ENCODE measurements at regions not wholly inside any gene's neighbourhood (a gene's known extent, or its start where the extent isn't known, plus 50 kb on each side); places are given as distances from the start of the nearest gene placed in this dataset.

DNA sequence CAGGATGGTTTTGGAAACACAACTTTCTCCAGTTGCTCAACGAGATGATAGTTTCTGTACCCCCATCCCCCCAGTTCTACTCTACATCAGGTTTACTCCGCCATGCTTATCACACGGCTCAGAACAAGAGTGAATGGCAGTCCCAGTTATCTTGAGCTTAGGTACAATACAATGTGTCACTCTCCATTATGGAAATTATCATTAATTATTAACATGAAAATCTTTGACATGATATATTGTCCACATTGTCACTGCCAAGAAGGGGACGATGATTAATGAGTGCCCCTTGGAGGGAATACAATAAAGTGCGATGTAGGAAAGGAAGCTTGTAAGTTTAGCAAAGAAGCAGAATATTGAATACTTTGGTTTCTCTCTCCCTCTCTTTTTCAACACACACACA, 252.6 kb upstream of the CFAP20DC start:
- TF ChIP-seq POLR2AphosphoS5 (IDR thresholded peaks at IDR 0.05): no peak
- TF ChIP-seq, protein P1, sequence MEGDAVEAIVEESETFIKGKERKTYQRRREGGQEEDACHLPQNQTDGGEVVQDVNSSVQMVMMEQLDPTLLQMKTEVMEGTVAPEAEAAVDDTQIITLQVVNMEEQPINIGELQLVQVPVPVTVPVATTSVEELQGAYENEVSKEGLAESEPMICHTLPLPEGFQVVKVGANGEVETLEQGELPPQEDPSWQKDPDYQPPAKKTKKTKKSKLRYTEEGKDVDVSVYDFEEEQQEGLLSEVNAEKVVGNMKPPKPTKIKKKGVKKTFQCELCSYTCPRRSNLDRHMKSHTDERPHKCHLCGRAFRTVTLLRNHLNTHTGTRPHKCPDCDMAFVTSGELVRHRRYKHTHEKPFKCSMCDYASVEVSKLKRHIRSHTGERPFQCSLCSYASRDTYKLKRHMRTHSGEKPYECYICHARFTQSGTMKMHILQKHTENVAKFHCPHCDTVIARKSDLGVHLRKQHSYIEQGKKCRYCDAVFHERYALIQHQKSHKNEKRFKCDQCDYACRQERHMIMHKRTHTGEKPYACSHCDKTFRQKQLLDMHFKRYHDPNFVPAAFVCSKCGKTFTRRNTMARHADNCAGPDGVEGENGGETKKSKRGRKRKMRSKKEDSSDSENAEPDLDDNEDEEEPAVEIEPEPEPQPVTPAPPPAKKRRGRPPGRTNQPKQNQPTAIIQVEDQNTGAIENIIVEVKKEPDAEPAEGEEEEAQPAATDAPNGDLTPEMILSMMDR (IDR thresholded peaks at IDR 0.05): no peak
- TF ChIP-seq POLR2A (IDR thresholded peaks at IDR 0.05): no peak
- no peak for TF ChIP-seq EP300 (IDR thresholded peaks at IDR 0.05)
- Histone ChIP-seq H3K27ac (no peak overlapping the region), H3K27me3 (no peaks in the 10 kb centered on the region), H3K4me1 (no peaks in the 10 kb centered on the region), H3K4me3 (no peak overlapping the region), H3K9me3 (no peaks in the 10 kb centered on the region), H3K36me3 (no peaks in the 10 kb centered on the region)
- intact Hi-C loops (cut with DNase I): no loop called here
- no peak for DNase-seq
- WGBS, 2 donors: 81 to 94% methylated on average over 5 of the region's 5 CpGs

DNA sequence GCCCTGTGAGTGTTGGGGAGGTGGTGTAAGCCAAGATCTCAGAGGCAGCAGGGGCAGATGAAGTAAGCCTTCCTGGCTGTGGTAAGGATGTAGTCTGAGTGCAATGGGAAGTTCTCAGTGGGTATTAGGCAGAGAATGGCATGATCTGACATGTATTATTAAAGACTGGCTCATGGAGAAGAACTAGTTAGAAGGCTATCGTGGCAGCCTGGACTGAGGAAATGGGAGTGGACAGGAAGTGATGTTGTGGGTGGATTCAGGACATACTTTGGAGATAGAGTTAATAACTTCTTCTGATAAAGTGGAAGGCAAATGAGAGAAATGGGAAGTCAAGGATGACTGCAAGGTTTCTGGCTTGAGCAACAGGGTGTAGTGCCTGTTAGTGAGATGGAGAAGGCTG, 250.9 kb upstream of the CFAP20DC start:
- H3K27me3 ChIP-seq: no peaks in the 10 kb centered on the region
- intact Hi-C loops (cut with DNase I): no loop called here
- no peak overlapping the region for H3K4me3 ChIP-seq
- no peak for DNase-seq
- no peaks in the 10 kb centered on the region for H3K36me3 ChIP-seq
- H3K27ac ChIP-seq: no peak overlapping the region
- 71 to 79% methylated on average over 1 of the region's 1 CpG for WGBS, 2 donors
- TF ChIP-seq, protein P1 (IDR thresholded peaks at IDR 0.05): no peak
- TF ChIP-seq EP300 (IDR thresholded peaks at IDR 0.05) (no peak), POLR2A (IDR thresholded peaks at IDR 0.05) (no peak), POLR2AphosphoS5 (IDR thresholded peaks at IDR 0.05) (no peak)
- no peaks in the 10 kb centered on the region for H3K4me1 ChIP-seq
- no peaks in the 10 kb centered on the region for H3K9me3 ChIP-seq

GRCh38 chr3:59299561-59299960, 249.7 kb upstream of the CFAP20DC start:
- no peaks in the 10 kb centered on the region for H3K36me3 ChIP-seq
- no peak overlapping the region for H3K4me3 ChIP-seq
- no peaks in the 10 kb centered on the region for H3K4me1 ChIP-seq
- TF ChIP-seq POLR2A (IDR thresholded peaks at IDR 0.05) (no peak), POLR2AphosphoS5 (IDR thresholded peaks at IDR 0.05) (no peak), EP300 (IDR thresholded peaks at IDR 0.05) (no peak)
- TF ChIP-seq, protein P1 (IDR thresholded peaks at IDR 0.05): no peak
- H3K27ac ChIP-seq: no peak overlapping the region
- H3K27me3 ChIP-seq: no peaks in the 10 kb centered on the region
- H3K9me3 ChIP-seq: no peaks in the 10 kb centered on the region
- WGBS, 2 donors: 88 to 92% methylated on average over 2 of the region's 2 CpGs
- intact Hi-C loops (cut with DNase I): no loop called here
- no peak for DNase-seq

DNA sequence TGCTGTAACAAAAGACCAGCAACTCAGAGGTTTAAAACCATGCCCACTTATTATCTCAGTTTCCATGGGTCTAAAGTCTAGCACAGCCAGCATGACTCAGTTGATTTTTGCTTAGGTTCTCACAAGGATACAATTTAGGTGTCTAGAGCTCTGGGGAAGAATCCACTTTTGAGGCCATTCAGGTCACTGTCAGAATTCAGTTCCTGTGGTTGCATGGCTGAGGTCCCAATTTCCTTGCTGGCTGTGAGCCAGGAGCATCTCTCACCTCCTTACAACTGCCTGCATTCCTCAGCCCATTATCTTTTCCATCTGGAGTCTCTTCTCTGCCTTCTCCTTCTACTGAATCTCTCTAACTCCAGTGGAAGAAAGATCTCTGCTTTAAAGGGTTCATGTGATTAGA, 240.5 kb upstream of the CFAP20DC start:
- no peak for DNase-seq
- no peaks in the 10 kb centered on the region for H3K36me3 ChIP-seq
- no peak for TF ChIP-seq POLR2AphosphoS5 (IDR thresholded peaks at IDR 0.05)
- no peaks in the 10 kb centered on the region for H3K9me3 ChIP-seq
- intact Hi-C loops (cut with DNase I): no loop called here
- no peaks in the 10 kb centered on the region for H3K4me1 ChIP-seq
- no peak overlapping the region for H3K27ac ChIP-seq
- no peak overlapping the region for H3K4me3 ChIP-seq
- H3K27me3 ChIP-seq: no peaks in the 10 kb centered on the region

GRCh38 chr3:59289831-59290230, 240.0 kb upstream of the CFAP20DC start:
- H3K36me3 ChIP-seq: no peaks in the 10 kb centered on the region
- 88 to 98% methylated on average over 1 of the region's 1 CpG for WGBS, 2 donors
- no peak for DNase-seq
- H3K4me3 ChIP-seq: no peak overlapping the region
- H3K27me3 ChIP-seq: no peaks in the 10 kb centered on the region
- intact Hi-C loops (cut with DNase I): no loop called here
- H3K4me1 ChIP-seq: no peaks in the 10 kb centered on the region
- TF ChIP-seq POLR2A (IDR thresholded peaks at IDR 0.05): no peak
- no peak for TF ChIP-seq EP300 (IDR thresholded peaks at IDR 0.05)
- no peak for TF ChIP-seq POLR2AphosphoS5 (IDR thresholded peaks at IDR 0.05)
- TF ChIP-seq, protein P1 (IDR thresholded peaks at IDR 0.05): no peak
- H3K9me3 ChIP-seq: no peaks in the 10 kb centered on the region
- no peak overlapping the region for H3K27ac ChIP-seq

Measured in sigmoid colon (tissue), 6 donors.